DMS53 (cell line): ENCODE measurements at regions not wholly inside any gene's neighbourhood (a gene's known extent, or its start where the extent isn't known, plus 50 kb on each side); places are given as distances from the start of the nearest gene placed in this dataset.
"Not testable (repeated sequence)": the region's sequence is repeated elsewhere in the genome, so short reads cannot be mapped to it uniquely, and the experiment has no call there.

Experiments
- DNase-seq: peaks from one replicate; lab custom pipeline; 2025; lab: John Stamatoyannopoulos, UW

GRCh38 chr20:8990770-8991169, 78.1 kb upstream of the PLCB4 start:
- DNase-seq: no peak

- DNase-seq: no peak
These were observed 74.8 kb upstream of the PLCB4 start for GRCh38 chr20:8994045-8994444.

- DNase-seq: no peak
These were observed 73.1 kb upstream of the PLCB4 start for GRCh38 chr20:8995761-8996160.

GRCh38 chr20:8996817-8997512, 71.9 kb upstream of the PLCB4 start:
- no peak for DNase-seq

- no peak for DNase-seq
These were observed 71.2 kb upstream of the PLCB4 start for GRCh38 chr20:8997701-8998117.

GRCh38 chr20:9011121-9011520, 57.8 kb upstream of the PLCB4 start:
- no peak for DNase-seq

GRCh38 chr20:9015232-9015983, 53.5 kb upstream of the PLCB4 start:
- not testable (repeated sequence) for DNase-seq

- DNase-seq: no peak
These were observed 52.9 kb upstream of the PLCB4 start for GRCh38 chr20:9015984-9016324.

GRCh38 chr20:9018346-9018745, 50.5 kb upstream of the PLCB4 start:
- DNase-seq: no peak
